NAMALWA (cell line): ENCODE measurements at regions not wholly inside any gene's neighbourhood (a gene's known extent, or its start where the extent isn't known, plus 50 kb on each side); places are given as distances from the start of the nearest gene placed in this dataset.

Experiments
- DNase-seq: peaks from one replicate; pipeline ENCODE4 v3.0.0-alpha.2; 2015; ENCODE audit warnings: low spot score

GRCh38 chr12:107891967-107892366, 117.5 kb downstream of the ASCL4 start:
- DNase-seq = peak; percentile 39

GRCh38 chr12:107894589-107894988, 120.1 kb downstream of the ASCL4 start:
- no peak for DNase-seq

GRCh38 chr12:107895966-107896365, 121.5 kb downstream of the ASCL4 start:
- no peak for DNase-seq

DNA sequence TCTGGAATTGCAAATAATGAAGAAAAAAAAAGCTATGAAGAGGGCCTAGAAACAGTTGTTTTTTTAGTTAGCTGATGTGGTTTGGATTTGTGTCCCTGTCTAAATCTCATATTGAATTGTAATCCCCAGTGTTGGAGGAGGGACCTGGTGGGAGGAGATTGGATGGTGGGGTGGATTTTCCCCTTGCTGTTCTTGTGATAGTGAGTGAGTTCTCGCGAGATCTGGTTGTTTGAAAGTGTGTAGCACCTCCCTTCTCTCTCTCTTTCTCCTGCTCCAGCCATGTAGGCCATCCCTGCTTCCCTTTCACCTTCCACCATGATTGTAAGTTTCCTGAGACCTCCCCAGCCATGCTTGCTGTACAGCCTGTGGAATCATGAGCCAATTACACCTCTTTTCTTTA, 126.1 kb downstream of the ASCL4 start:
- DNase-seq = no peak

GRCh38 chr12:107903341-107904061, 129.0 kb downstream of the ASCL4 start:
- no peak for DNase-seq

- DNase-seq = no peak
Observed at GRCh38 chr12:107906707-107907106, 132.2 kb downstream of the ASCL4 start.

- peak; percentile 51 for DNase-seq
Observed at GRCh38 chr12:107912421-107913004, 138.0 kb downstream of the ASCL4 start.

- DNase-seq = no peak
Observed at GRCh38 chr12:107914460-107914977, 140.0 kb downstream of the ASCL4 start.

- DNase-seq = peak; percentile 22
Observed at GRCh38 chr12:107917912-107918800, 143.7 kb downstream of the ASCL4 start.

DNA sequence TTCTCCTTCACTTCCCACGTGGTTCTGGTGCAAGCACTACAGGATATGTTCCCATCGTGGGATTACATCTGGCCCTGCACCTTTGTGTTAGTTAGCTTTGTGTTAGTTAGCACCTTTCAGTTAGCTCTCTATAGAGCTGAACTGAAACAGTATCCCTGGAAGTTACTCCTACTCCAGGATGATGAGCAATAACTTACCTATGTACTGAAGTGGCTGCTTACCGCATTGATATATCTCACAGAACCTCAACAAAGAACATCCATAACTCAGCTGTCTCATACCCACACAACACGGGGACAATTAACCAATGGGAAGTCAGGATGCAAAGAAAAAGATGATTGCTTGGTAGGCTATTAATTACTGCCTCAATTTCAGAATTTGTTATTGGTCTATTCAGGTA, 146.6 kb downstream of the ASCL4 start:
- no peak for DNase-seq

GRCh38 chr12:107925125-107925524, 150.6 kb downstream of the ASCL4 start:
- DNase-seq = no peak

- peak; percentile 7 for DNase-seq
Observed at GRCh38 chr12:107929436-107929835, 154.9 kb downstream of the ASCL4 start.

DNA sequence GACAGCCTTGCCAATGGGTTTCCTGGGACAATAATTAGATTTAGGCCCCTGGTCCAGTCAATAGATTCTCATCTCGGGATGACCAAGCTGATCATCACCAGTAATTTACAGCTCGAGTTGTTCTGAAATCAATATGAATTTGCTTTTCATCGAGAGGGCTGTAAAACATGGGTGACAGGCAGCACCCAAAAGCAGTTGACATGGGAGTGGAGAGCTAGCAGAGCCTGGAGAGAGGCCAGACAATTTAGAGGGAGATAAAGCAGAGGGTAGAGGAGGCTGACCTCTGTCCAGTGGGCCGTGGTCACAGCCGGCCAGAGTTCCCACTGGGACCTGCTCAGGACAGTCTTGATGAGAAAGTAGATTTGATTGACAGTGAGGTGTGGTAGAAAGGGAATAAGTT, 157.3 kb downstream of the ASCL4 start:
- no peak for DNase-seq

DNA sequence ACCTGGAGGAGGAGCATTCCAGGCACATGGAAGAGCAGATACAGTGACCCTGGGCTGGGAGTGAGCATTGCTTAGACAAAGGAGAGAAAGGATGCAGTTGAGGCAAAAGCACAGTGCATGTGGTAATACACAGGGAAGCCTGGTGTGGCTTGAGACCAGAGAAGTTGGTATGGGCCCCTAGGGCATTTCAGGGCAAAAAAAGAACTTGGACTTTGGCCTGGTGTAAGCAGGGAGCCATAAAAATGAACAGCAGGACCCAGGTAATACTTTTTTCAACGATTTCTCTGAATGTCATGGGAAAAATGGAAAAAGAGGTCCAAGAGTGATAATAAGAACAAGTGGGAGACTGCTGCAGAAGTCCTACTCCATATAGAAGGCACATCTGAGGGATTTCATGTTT, 163.9 kb downstream of the ASCL4 start:
- no peak for DNase-seq

GRCh38 chr12:107948391-107948945, 174.0 kb downstream of the ASCL4 start:
- no peak for DNase-seq

DNA sequence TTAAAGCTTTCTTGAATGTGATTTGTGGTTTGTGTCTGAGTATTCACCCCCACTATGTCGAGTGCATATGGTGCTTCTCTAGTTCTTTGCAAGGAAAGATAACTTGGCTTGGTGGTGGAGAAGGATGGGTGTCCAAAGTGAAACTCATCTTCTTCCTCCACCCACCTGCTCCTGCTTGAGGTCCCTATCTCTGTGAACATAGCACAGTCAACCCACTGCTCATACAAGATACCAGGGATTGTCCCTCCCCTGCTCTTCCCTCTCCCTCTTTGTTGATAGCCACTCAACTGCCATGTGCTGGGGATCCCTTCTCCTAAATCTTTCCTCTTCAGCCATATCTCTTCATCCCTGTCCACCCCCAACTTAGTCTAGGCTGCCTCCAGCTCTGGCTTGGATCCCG, 176.5 kb downstream of the ASCL4 start:
- no peak for DNase-seq

- DNase-seq = no peak
Observed at GRCh38 chr12:107955966-107956643, 173.0 kb upstream of the WSCD2 start.

DNA sequence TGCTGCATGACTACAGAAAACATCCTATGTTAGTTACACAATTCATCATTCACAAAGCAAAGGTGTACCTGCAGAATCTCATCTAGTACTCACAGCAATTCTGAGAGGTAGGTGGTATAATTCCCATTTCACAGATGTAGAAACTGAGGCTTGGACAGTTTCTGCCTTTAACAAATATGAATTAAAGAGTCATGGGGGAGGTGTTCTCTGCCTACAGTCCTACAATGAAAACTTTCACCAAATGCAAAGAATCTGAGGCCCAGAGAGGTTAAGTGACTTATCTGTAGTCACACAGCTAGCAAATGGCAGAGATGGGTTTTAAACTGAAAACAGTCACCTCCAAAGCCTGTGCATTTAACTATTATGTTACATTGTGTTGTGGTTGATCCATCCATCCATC, 171.6 kb upstream of the WSCD2 start:
- DNase-seq = no peak

- no peak for DNase-seq
Observed at GRCh38 chr12:107963635-107964034, 165.5 kb upstream of the WSCD2 start.

- DNase-seq = peak; percentile 14
Observed at GRCh38 chr12:107967170-107967569, 161.9 kb upstream of the WSCD2 start.

DNA sequence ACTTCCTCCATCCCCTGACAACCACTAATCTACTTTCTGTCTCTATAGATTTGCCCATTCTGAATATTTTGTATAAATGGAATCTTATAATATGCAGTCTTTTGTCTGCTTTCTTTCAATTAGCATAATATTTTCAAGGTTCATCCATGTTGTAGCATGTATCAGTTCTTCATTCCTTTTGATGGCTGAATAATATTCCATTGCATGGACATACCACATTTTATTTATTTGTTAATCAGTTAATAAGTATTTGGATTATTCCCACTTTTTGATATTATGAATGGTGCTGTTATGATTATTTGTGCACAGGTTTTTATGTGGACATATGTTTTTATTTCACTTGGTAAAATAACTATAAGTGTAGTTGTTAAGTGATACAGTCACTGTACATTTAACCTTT, 155.1 kb upstream of the WSCD2 start:
- no peak for DNase-seq

GRCh38 chr12:107976331-107976730, 152.8 kb upstream of the WSCD2 start:
- no peak for DNase-seq
